ENCODE measurements at regions not wholly inside any gene's neighbourhood (a gene's known extent, or its start where the extent isn't known, plus 50 kb on each side); places are given as distances from the start of the nearest gene placed in this dataset.

DNA sequence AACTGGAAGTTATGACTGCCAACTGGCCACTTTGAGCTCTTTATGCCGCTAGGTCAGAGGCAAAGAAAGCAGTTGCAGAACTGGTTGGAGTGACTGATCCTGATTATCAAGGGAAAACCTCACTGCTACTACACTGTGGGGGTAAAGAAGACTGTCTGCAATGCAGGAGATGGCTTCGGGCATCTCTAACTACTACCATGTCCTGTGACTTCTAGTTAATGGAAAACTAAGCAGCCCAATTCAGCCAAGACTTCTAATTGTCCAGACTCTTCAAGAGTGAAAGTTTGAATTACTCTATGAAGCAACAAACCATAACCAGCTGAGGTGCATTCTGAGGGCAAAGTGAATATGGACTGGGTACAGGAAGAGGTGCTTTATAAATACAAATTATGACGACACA is 773.6 kb upstream of the SLC35B3 start:
- H3K4me1 ChIP-seq (ENCODE audit: insufficient read depth, low read length) = no peaks in the 10 kb centered on the region
- H3K9me3 Mint-ChIP-seq = peaks cover 0 to 12% (median 2%) of the 10 kb centered on the region in 8 donors
- no peak overlapping the region for H3K27ac Mint-ChIP-seq
- H3K27ac ChIP-seq (ENCODE audit: low read depth, low read length) = no peak overlapping the region
- intact Hi-C loops (cut with micrococcal nuclease) = no loop called here
- no peaks in the 10 kb centered on the region for H3K36me3 Mint-ChIP-seq
- no peak overlapping the region for H3K4me3 Mint-ChIP-seq
- H3K9me3 ChIP-seq (ENCODE audit: control insufficient read depth in 1 of 2, low read length in 2 of 2) = no peaks in the 10 kb centered on the region
- ChIA-PET POLR2A (ENCODE audit: partially characterized antibody) (no interaction called here), CTCF (ENCODE audit: partially characterized antibody) (no interaction called here)
- no peaks in the 10 kb centered on the region for H3K36me3 ChIP-seq (ENCODE audit: insufficient read depth, low read length)
- H3K4me3 ChIP-seq (ENCODE audit: low read length in 2 of 2) = no peak overlapping the region
- no peaks in the 10 kb centered on the region for H3K27me3 Mint-ChIP-seq
- H3K4me1 Mint-ChIP-seq = no peaks in the 10 kb centered on the region
- DNase-seq = no peak
- H3K27me3 ChIP-seq (ENCODE audit: insufficient read depth, low read length) = no peaks in the 10 kb centered on the region

DNA sequence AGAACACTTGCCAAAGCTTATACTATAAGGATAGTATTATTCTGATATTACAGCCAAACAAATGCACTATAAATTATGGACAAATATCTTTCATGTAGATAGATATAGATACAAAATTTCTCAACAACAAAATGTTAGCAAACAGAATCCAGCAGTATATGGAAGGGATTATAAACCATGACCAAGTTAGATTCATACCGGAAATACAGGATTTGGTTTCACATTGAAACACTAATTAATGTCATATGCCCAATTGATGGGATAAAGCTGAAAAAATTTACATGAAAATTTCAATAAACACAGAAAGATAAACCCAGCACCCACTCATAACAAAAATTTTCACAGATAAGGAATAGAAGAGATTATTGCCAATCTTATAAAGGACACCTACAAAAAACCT is 770.3 kb upstream of the SLC35B3 start:
- H3K9me3 Mint-ChIP-seq = peaks cover 0 to 12% (median 2%) of the 10 kb centered on the region in 8 donors
- no peaks in the 10 kb centered on the region for H3K27me3 Mint-ChIP-seq
- Histone ChIP-seq H3K9me3 (ENCODE audit: control insufficient read depth in 1 of 2, low read length in 2 of 2) (no peaks in the 10 kb centered on the region), H3K36me3 (ENCODE audit: insufficient read depth, low read length) (no peaks in the 10 kb centered on the region), H3K4me1 (ENCODE audit: insufficient read depth, low read length) (no peaks in the 10 kb centered on the region), H3K27me3 (ENCODE audit: insufficient read depth, low read length) (no peaks in the 10 kb centered on the region), H3K27ac (ENCODE audit: low read depth, low read length) (no peak overlapping the region), H3K4me3 (ENCODE audit: low read length in 2 of 2) (no peak overlapping the region)
- H3K4me1 Mint-ChIP-seq = no peaks in the 10 kb centered on the region
- no peak overlapping the region for H3K4me3 Mint-ChIP-seq
- DNase-seq = no peak
- ChIA-PET POLR2A (ENCODE audit: partially characterized antibody) (no interaction called here), CTCF (ENCODE audit: partially characterized antibody) (no interaction called here)
- no peaks in the 10 kb centered on the region for H3K36me3 Mint-ChIP-seq
- no peak overlapping the region for H3K27ac Mint-ChIP-seq
- intact Hi-C loops (cut with micrococcal nuclease) = no loop called here

DNA sequence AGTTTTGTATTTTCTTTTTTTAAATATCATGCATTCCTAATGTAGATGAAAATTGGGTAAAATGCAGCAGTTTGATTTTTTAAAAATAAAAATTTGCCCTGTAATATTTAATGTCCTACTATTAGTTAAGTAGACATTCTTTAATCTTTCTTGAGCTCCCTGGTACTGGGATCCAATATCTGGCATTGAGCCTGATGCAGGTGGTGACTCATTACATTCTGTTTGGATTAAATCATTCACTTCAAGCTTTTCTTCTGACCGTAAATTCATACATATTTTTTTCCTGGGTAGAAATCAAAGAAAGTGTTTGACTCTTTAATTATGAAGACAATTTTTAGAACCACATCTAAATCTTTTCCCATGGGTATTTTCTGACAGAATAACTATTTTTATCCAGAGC is 768.8 kb upstream of the SLC35B3 start:
- no peak for DNase-seq
- Mint-ChIP-seq H3K27me3 (no peaks in the 10 kb centered on the region), H3K4me1 (no peaks in the 10 kb centered on the region), H3K9me3 (peaks cover 0 to 12% (median 2%) of the 10 kb centered on the region in 8 donors), H3K36me3 (no peaks in the 10 kb centered on the region), H3K4me3 (no peak overlapping the region), H3K27ac (no peak overlapping the region)
- H3K27me3 ChIP-seq (ENCODE audit: insufficient read depth, low read length) = no peaks in the 10 kb centered on the region
- ChIA-PET CTCF (ENCODE audit: partially characterized antibody) (no interaction called here), POLR2A (ENCODE audit: partially characterized antibody) (no interaction called here)
- H3K36me3 ChIP-seq (ENCODE audit: insufficient read depth, low read length) = no peaks in the 10 kb centered on the region
- H3K9me3 ChIP-seq (ENCODE audit: control insufficient read depth in 1 of 2, low read length in 2 of 2) = no peaks in the 10 kb centered on the region
- intact Hi-C loops (cut with micrococcal nuclease) = no loop called here
- no peak overlapping the region for H3K4me3 ChIP-seq (ENCODE audit: low read length in 2 of 2)
- no peaks in the 10 kb centered on the region for H3K4me1 ChIP-seq (ENCODE audit: insufficient read depth, low read length)
- H3K27ac ChIP-seq (ENCODE audit: low read depth, low read length) = no peak overlapping the region

DNA sequence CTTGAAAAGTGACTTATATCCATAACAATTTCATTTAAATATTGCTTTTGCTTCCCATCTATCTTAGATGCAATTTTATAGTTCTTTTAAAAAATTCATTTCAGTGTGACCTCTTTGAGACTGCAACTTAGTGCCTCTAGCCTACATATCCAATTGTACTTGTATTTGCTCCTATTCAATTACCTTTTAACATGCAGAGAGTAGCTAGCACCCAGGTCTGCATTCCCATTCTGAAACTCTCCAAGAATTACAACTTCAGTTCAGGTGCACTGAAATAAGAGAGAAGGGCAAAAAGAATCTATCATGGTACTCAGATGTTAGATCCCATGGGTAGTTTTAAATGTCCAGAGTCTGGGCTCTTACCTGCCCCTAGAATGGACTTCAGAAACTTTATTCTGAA is 765.4 kb upstream of the SLC35B3 start:
- Mint-ChIP-seq H3K4me1 (no peaks in the 10 kb centered on the region), H3K27me3 (no peaks in the 10 kb centered on the region), H3K27ac (no peak overlapping the region), H3K4me3 (no peak overlapping the region), H3K36me3 (no peaks in the 10 kb centered on the region), H3K9me3 (peaks cover 0 to 6% (median under 1%) of the 10 kb centered on the region in 8 donors)
- ChIA-PET CTCF (ENCODE audit: partially characterized antibody) (no interaction called here), POLR2A (ENCODE audit: partially characterized antibody) (no interaction called here)
- H3K9me3 ChIP-seq (ENCODE audit: control insufficient read depth in 1 of 2, low read length in 2 of 2) = no peaks in the 10 kb centered on the region
- no peaks in the 10 kb centered on the region for H3K36me3 ChIP-seq (ENCODE audit: insufficient read depth, low read length)
- intact Hi-C loops (cut with micrococcal nuclease) = no loop called here
- no peaks in the 10 kb centered on the region for H3K4me1 ChIP-seq (ENCODE audit: insufficient read depth, low read length)
- no peaks in the 10 kb centered on the region for H3K27me3 ChIP-seq (ENCODE audit: insufficient read depth, low read length)
- H3K27ac ChIP-seq (ENCODE audit: low read depth, low read length) = no peak overlapping the region
- H3K4me3 ChIP-seq (ENCODE audit: low read length in 2 of 2) = no peak overlapping the region
- DNase-seq = no peak

DNA sequence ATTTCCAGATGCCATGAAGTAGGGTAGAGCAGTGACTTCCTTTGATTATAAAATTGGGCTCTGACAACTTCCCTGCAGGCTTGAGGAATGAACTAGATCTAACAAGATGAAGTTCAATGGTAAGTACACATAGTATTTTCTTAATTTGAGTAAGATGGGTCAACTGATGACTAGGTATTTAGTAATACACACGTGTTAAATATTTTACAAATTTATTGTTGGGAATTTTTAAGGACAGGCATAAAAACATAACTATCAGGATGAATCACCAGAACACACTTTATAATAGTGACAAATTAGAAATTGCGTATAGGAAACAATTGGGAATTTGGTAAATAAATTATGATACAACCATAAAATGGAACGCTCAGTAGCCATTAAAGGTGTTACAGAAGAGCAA is 762.4 kb upstream of the SLC35B3 start:
- no peak overlapping the region for H3K4me3 ChIP-seq (ENCODE audit: low read length in 2 of 2)
- no peaks in the 10 kb centered on the region for H3K36me3 ChIP-seq (ENCODE audit: insufficient read depth, low read length)
- CTCF ChIA-PET (ENCODE audit: partially characterized antibody) = no interaction called here
- DNase-seq = no peak
- Mint-ChIP-seq H3K27me3 (no peaks in the 10 kb centered on the region), H3K4me1 (no peaks in the 10 kb centered on the region), H3K27ac (no peak overlapping the region), H3K36me3 (no peaks in the 10 kb centered on the region), H3K9me3 (peaks cover 0 to 2% (median 0%) of the 10 kb centered on the region in 8 donors), H3K4me3 (no peak overlapping the region)
- no peak overlapping the region for H3K27ac ChIP-seq (ENCODE audit: low read depth, low read length)
- POLR2A ChIA-PET (ENCODE audit: partially characterized antibody) = no interaction called here
- no peaks in the 10 kb centered on the region for H3K9me3 ChIP-seq (ENCODE audit: control insufficient read depth in 1 of 2, low read length in 2 of 2)
- intact Hi-C loops (cut with micrococcal nuclease) = no loop called here
- no peaks in the 10 kb centered on the region for H3K27me3 ChIP-seq (ENCODE audit: insufficient read depth, low read length)
- no peaks in the 10 kb centered on the region for H3K4me1 ChIP-seq (ENCODE audit: insufficient read depth, low read length)

DNA sequence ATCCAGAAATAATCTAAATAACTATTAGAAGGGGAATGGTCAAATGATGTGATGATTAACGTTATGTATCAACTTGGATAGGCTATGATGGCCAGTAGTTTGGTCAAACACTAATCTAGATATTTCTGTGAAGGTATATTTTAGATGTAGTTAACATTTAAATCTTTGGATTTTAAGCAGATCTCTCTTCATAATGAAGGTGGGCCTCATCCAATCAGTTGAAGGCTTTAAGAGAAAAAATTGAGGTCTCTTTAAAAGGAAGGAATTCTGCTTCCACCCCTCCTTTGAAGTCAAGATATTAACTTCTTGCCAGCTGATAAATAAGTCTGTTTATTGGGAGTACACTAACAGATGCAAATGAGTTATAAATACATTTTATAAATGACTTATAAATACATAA is 760.0 kb upstream of the SLC35B3 start:
- H3K9me3 Mint-ChIP-seq = peaks cover 0 to 4% (median 0%) of the 10 kb centered on the region in 8 donors
- Histone ChIP-seq H3K9me3 (ENCODE audit: control insufficient read depth in 1 of 2, low read length in 2 of 2) (no peaks in the 10 kb centered on the region), H3K4me3 (ENCODE audit: low read length in 2 of 2) (no peak overlapping the region), H3K27me3 (ENCODE audit: insufficient read depth, low read length) (no peaks in the 10 kb centered on the region), H3K4me1 (ENCODE audit: insufficient read depth, low read length) (no peaks in the 10 kb centered on the region), H3K36me3 (ENCODE audit: insufficient read depth, low read length) (no peaks in the 10 kb centered on the region), H3K27ac (ENCODE audit: low read depth, low read length) (no peak overlapping the region)
- no peaks in the 10 kb centered on the region for H3K36me3 Mint-ChIP-seq
- no peak overlapping the region for H3K4me3 Mint-ChIP-seq
- ChIA-PET POLR2A (ENCODE audit: partially characterized antibody) (no interaction called here), CTCF (ENCODE audit: partially characterized antibody) (no interaction called here)
- intact Hi-C loops (cut with micrococcal nuclease) = no loop called here
- DNase-seq = no peak
- H3K27ac Mint-ChIP-seq = no peak overlapping the region
- H3K4me1 Mint-ChIP-seq = no peaks in the 10 kb centered on the region
- no peaks in the 10 kb centered on the region for H3K27me3 Mint-ChIP-seq

DNA sequence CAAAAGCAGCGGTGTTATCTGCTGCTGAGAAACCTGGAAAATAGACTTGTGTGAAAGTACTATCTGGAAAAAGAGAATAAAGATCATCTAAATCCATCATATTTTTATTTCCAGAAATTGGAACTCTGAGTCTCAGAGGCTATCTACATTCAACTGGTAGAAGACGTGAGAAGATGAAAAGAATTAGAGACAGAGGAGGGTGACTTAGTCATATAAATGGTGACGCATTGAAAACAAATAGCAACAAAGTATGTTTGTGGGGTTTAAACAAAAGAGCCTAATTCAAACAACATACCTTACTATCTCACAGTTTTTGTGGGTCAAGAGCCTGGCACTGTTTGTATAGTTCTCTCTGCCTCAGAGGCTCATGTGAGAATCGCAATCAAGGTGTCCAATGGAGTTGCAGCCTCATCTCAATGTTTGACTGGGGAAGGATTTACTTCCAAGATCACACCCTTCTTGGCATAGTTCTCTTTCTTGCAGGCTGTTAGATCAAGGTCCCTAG is 757.1 kb upstream of the SLC35B3 start:
- Histone ChIP-seq H3K27ac (ENCODE audit: low read depth, low read length) (no peak overlapping the region), H3K4me1 (ENCODE audit: insufficient read depth, low read length) (no peaks in the 10 kb centered on the region), H3K9me3 (ENCODE audit: control insufficient read depth in 1 of 2, low read length in 2 of 2) (no peaks in the 10 kb centered on the region), H3K4me3 (ENCODE audit: low read length in 2 of 2) (no peak overlapping the region), H3K27me3 (ENCODE audit: insufficient read depth, low read length) (no peaks in the 10 kb centered on the region), H3K36me3 (ENCODE audit: insufficient read depth, low read length) (no peaks in the 10 kb centered on the region)
- Mint-ChIP-seq H3K27me3 (no peaks in the 10 kb centered on the region), H3K36me3 (no peaks in the 10 kb centered on the region), H3K9me3 (peaks cover 0 to 4% (median 0%) of the 10 kb centered on the region in 8 donors), H3K27ac (no peak overlapping the region), H3K4me1 (no peaks in the 10 kb centered on the region), H3K4me3 (no peak overlapping the region)
- POLR2A ChIA-PET (ENCODE audit: partially characterized antibody) = no interaction called here
- DNase-seq = no peak
- CTCF ChIA-PET (ENCODE audit: partially characterized antibody) = no interaction called here
- intact Hi-C loops (cut with micrococcal nuclease) = no loop called here

DNA sequence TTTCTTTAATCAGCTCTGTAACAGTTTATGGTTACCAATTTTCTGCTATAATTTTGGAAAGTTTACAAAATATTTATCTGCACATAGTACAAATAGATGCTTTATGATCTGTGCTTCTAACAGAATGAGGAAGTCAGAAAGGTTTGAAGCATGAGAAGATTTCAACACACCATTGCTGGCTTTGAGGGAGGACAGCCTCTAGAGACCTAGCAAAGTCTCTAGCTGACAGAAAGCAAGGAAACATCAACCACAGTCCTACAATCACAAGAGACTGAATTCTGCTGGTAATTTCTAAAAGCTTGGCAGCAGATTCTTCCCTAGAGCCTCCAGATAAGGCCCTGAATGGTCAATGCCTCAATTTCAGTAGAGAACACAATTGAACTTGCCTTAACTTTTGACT is 750.8 kb upstream of the SLC35B3 start:
- DNase-seq = no peak
- no peaks in the 10 kb centered on the region for H3K27me3 ChIP-seq (ENCODE audit: insufficient read depth, low read length)
- no peak overlapping the region for H3K27ac ChIP-seq (ENCODE audit: low read depth, low read length)
- no peaks in the 10 kb centered on the region for H3K36me3 ChIP-seq (ENCODE audit: insufficient read depth, low read length)
- no peak overlapping the region for H3K4me3 ChIP-seq (ENCODE audit: low read length in 2 of 2)
- POLR2A ChIA-PET (ENCODE audit: partially characterized antibody) = no interaction called here
- no peaks in the 10 kb centered on the region for H3K9me3 ChIP-seq (ENCODE audit: control insufficient read depth in 1 of 2, low read length in 2 of 2)
- H3K36me3 Mint-ChIP-seq = no peaks in the 10 kb centered on the region
- intact Hi-C loops (cut with micrococcal nuclease) = no loop called here
- H3K4me3 Mint-ChIP-seq = no peak overlapping the region
- no peaks in the 10 kb centered on the region for H3K4me1 Mint-ChIP-seq
- CTCF ChIA-PET (ENCODE audit: partially characterized antibody) = no interaction called here
- H3K27me3 Mint-ChIP-seq = no peaks in the 10 kb centered on the region
- no peaks in the 10 kb centered on the region for H3K4me1 ChIP-seq (ENCODE audit: insufficient read depth, low read length)
- H3K27ac Mint-ChIP-seq = no peak overlapping the region
- H3K9me3 Mint-ChIP-seq = peaks cover 0 to 11% (median 1%) of the 10 kb centered on the region in 8 donors
